AG04450 (cell line): ENCODE measurements at regions not wholly inside any gene's neighbourhood (a gene's known extent, or its start where the extent isn't known, plus 50 kb on each side); places are given as distances from the start of the nearest gene placed in this dataset.

Experiments
- CTCF ChIA-PET: fragments of 300-600, 350-600 bp; formaldehyde crosslinking; extraction: SDS; loops from one replicate; lab custom pipeline; 2022; ENCODE audit warnings: antibody characterized with exemption, inconsistent platforms; lab: Charles Lee
- POLR2A ChIA-PET: fragments of 350-600 bp; formaldehyde crosslinking; extraction: SDS; loops from one replicate; lab custom pipeline; 2021; ENCODE audit warnings: antibody characterized with exemption, inconsistent platforms; lab: Yijun Ruan, JAX
- DNase-seq: peaks from one replicate; pipeline ENCODE4 v3.0.0-alpha.2; 2011; ENCODE audit warnings: low read depth, low spot score
- H3K27ac ChIP-seq: one replicate; pipeline ENCODE4 v1.5.1; 2012; ENCODE audit warnings: low read depth, low read length, control low read depth
- H3K27me3 ChIP-seq: one replicate; pipeline ENCODE4 v1.6.0; 2012; ENCODE audit warnings: low read length; ENCODE audit not compliant: control insufficient read depth, insufficient read depth
- H3K4me3 ChIP-seq: 2 replicates; pipeline ENCODE4 v1.5.1; 2011; ENCODE audit warnings: mild to moderate bottlenecking, low read depth, low read length, control low read depth
- H3K9me3 ChIP-seq: 2 replicates; pipeline ENCODE4 v1.5.1; 2012; ENCODE audit warnings: low read length; ENCODE audit not compliant: control insufficient read depth, insufficient read depth
- TF ChIP-seq, protein P1 (sequence below): IDR thresholded peaks from 2 replicates; pipeline ENCODE4 v1.5.1; 2011; ENCODE audit warnings: low read depth, low read length, control low read depth, inconsistent platforms

DNA sequence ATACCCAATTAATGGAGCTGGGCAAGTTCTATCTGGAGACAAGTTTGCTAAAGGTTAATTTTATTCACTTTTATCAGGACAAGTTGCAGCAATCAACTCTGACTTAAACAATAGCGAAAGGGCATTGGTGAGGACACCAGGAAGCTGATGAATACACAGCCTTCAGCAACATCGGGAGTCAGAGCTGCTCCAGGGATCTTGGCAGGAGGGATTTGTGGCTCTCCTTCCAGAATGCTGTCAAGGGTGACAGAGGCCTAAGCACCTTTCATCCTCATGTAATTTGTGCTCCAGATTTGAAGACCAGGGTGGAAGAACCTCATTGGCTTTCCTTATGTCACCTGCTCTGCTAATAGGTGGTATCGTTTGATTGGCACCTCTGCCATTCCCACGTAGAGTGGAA is 485.6 kb downstream of the NPIPA7 start:
- Histone ChIP-seq H3K4me3 (no peak overlapping the region), H3K27me3 (no peaks in the 10 kb centered on the region), H3K9me3 (no peaks in the 10 kb centered on the region; the same call in 1 of the 2 replicates), H3K27ac (no peak overlapping the region)
- DNase-seq, result no peak
- TF ChIP-seq, protein P1, sequence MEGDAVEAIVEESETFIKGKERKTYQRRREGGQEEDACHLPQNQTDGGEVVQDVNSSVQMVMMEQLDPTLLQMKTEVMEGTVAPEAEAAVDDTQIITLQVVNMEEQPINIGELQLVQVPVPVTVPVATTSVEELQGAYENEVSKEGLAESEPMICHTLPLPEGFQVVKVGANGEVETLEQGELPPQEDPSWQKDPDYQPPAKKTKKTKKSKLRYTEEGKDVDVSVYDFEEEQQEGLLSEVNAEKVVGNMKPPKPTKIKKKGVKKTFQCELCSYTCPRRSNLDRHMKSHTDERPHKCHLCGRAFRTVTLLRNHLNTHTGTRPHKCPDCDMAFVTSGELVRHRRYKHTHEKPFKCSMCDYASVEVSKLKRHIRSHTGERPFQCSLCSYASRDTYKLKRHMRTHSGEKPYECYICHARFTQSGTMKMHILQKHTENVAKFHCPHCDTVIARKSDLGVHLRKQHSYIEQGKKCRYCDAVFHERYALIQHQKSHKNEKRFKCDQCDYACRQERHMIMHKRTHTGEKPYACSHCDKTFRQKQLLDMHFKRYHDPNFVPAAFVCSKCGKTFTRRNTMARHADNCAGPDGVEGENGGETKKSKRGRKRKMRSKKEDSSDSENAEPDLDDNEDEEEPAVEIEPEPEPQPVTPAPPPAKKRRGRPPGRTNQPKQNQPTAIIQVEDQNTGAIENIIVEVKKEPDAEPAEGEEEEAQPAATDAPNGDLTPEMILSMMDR, result no peak
- CTCF ChIA-PET, result interaction anchor here (0.7 to 1.1 kb wide), 2 partner anchors 600 to 603 kb away, joined by 5 read pairs; no protein-coding TSS in a partner anchor
- POLR2A ChIA-PET, result no interaction called here

- ChIA-PET CTCF (no interaction called here), POLR2A (no interaction called here)
- TF ChIP-seq, protein P1, result no peak
These were observed 486.4 kb downstream of the NPIPA7 start for GRCh38 chr16:16865374-16865773.

DNA sequence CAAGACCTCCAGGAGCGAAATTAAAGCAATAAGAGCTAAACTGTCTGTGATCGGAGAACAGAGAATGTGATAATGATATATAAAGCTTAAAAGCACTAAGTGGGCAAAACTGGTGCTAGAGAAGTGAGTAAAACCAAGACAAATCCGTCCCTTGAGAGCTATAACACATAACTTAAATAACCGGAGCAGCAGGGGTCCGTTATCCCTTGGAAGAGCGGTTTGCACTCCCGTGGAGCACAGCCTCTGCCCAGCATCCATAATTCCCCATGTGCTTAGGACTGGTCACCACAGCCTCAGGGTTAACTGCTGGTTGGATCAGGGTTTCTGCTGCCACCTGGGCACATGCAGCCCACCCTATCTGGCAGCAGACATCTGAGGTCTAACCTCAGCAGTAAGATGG is 489.0 kb downstream of the NPIPA7 start:
- DNase-seq, result no peak
- TF ChIP-seq, protein P1, result no peak
- POLR2A ChIA-PET, result no interaction called here
- Histone ChIP-seq H3K9me3 (no peaks in the 10 kb centered on the region), H3K27ac (no peak overlapping the region), H3K4me3 (no peak overlapping the region), H3K27me3 (no peaks in the 10 kb centered on the region)
- CTCF ChIA-PET, result interaction anchor here (0.8 kb wide), 1 partner anchor 112 kb away, joined by 5 read pairs; no protein-coding TSS in a partner anchor

More at GRCh38 chr16:16865374-16865773, 486.4 kb downstream of the NPIPA7 start:
- no peak overlapping the region for H3K4me3 ChIP-seq
- no peaks in the 10 kb centered on the region; the same call in 1 of the 2 replicates for H3K9me3 ChIP-seq
- no peaks in the 10 kb centered on the region for H3K27me3 ChIP-seq
- DNase-seq, result no peak
- H3K27ac ChIP-seq, result no peak overlapping the region

GRCh38 chr16:16868727-16869126 is 489.8 kb downstream of the NPIPA7 start:
- Histone ChIP-seq H3K27ac (no peak overlapping the region), H3K9me3 (no peaks in the 10 kb centered on the region), H3K27me3 (no peaks in the 10 kb centered on the region), H3K4me3 (no peak overlapping the region)
- TF ChIP-seq, protein P1, result no peak
- ChIA-PET POLR2A (no interaction called here), CTCF (no interaction called here)
- no peak for DNase-seq

- H3K4me3 ChIP-seq, result no peak overlapping the region
- H3K27ac ChIP-seq, result no peak overlapping the region
- no peak for DNase-seq
- TF ChIP-seq, protein P1, result no peak
- POLR2A ChIA-PET, result no interaction called here
- H3K27me3 ChIP-seq, result no peaks in the 10 kb centered on the region
- no peaks in the 10 kb centered on the region for H3K9me3 ChIP-seq
- CTCF ChIA-PET, result no interaction called here
These were observed 490.8 kb downstream of the NPIPA7 start for GRCh38 chr16:16869746-16870145.
